Panc1 (cell line): ENCODE measurements at regions not wholly inside any gene's neighbourhood (a gene's known extent, or its start where the extent isn't known, plus 50 kb on each side); places are given as distances from the start of the nearest gene placed in this dataset.

Experiments used
- ATAC-seq: fragments of 200-7000 bp; cut with Tn5 transposase; 2 replicates; pipeline ENCODE4 v1.9.1; 2020; ENCODE audit warnings: mild to moderate bottlenecking, moderate library complexity
- BruUV-seq: library from RNA; stranded (reverse); fragments of 400-500 nt; replicated peaks from 2 replicates; lab custom pipeline; 2021; lab: Mats Ljungman, UMichigan
- CTCF ChIA-PET: fragments of 300-600 bp; sonication (Branson Sonifier 250); formaldehyde crosslinking; loops from one replicate; lab custom pipeline; 2022; ENCODE audit warnings: antibody characterized with exemption; lab: Charles Lee
- POLR2A ChIA-PET: fragments of 300-600 bp; sonication (Branson Sonifier 250); formaldehyde crosslinking; loops from one replicate; lab custom pipeline; 2022; ENCODE audit warnings: antibody characterized with exemption; lab: Charles Lee
- DNase-seq: peaks from one replicate; pipeline ENCODE4 v3.0.0-alpha.2; 2010; ENCODE audit warnings: low read depth, low spot score
- H3K27ac ChIP-seq: 2 replicates; pipeline ENCODE4 v1.5.1; 2011; ENCODE audit warnings: mild to moderate bottlenecking, low read length, inconsistent platforms
- H3K27me3 ChIP-seq: fragments of 200-500 bp; sonication (Bioruptor generic); 2 replicates; pipeline ENCODE4 v1.6.0; 2014; ENCODE audit warnings: low read length, inconsistent platforms; ENCODE audit not compliant: control insufficient read depth, insufficient read depth
- H3K36me3 ChIP-seq: fragments of 200-500 bp; sonication (Bioruptor generic); 2 replicates; pipeline ENCODE4 v1.5.1; 2014; ENCODE audit warnings: inconsistent platforms, mild to moderate bottlenecking, low read length, moderate library complexity; ENCODE audit not compliant: control insufficient read depth, insufficient read depth
- H3K4me1 ChIP-seq: 2 replicates; pipeline ENCODE4 v1.5.1; 2011; ENCODE audit warnings: inconsistent platforms, mild to moderate bottlenecking, low read length, moderate library complexity; ENCODE audit not compliant: control insufficient read depth, insufficient read depth
- H3K4me3 ChIP-seq, 2 experiments: 2 replicates each; pipeline ENCODE4 v1.5.1; 2011 to 2012; ENCODE audit warnings: low read depth in 2 of 2, low read length in 2 of 2, mild to moderate bottlenecking in 2 of 2, inconsistent platforms in 1 of 2, moderate library complexity in 1 of 2
- H3K9me3 ChIP-seq: fragments of 200-500 bp; sonication (Bioruptor generic); 2 replicates; pipeline ENCODE4 v1.5.1; 2014; ENCODE audit warnings: low read depth, mild to moderate bottlenecking, inconsistent platforms, low read length, moderate library complexity; ENCODE audit not compliant: control insufficient read depth, insufficient read depth
- CTCF ChIP-seq: fragments of 450-650 bp; IDR thresholded peaks from 2 replicates; pipeline ENCODE4 v1.5.1; 2017; ENCODE audit warnings: mild to moderate bottlenecking
- POLR2AphosphoS5 ChIP-seq: IDR thresholded peaks from 2 replicates; pipeline ENCODE4 v1.6.1; 2012; ENCODE audit warnings: mild to moderate bottlenecking, low read depth, low read length, moderate library complexity
- REST ChIP-seq, 2 experiments: IDR thresholded peaks; 2 replicates each; pipeline ENCODE4 v1.6.1; 2011 to 2012; ENCODE audit warnings: low read depth in 2 of 2, control low read depth in 1 of 2, low read length in 1 of 2, mild to moderate bottlenecking in 1 of 2, moderate library complexity in 1 of 2; ENCODE audit not compliant: insufficient read depth in 1 of 2
- SIN3A ChIP-seq: IDR thresholded peaks from 2 replicates; pipeline ENCODE4 v1.6.1; 2012; ENCODE audit warnings: low read depth, mild to moderate bottlenecking, low read length, moderate library complexity, borderline replicate concordance; ENCODE audit not compliant: insufficient read depth
- TCF7L2 ChIP-seq: IDR thresholded peaks from 2 replicates; pipeline ENCODE4 v1.6.1; 2011; ENCODE audit warnings: mild to moderate bottlenecking, low read depth, low read length, inconsistent platforms
- in situ Hi-C: cut with HindIII; loops from 2 replicates; pipeline ENCODE4 v1.10.0; 2016; ENCODE audit warnings: low sequenced_read_pairs, low pct_unique_long_range_greater_than_20kb
- intact Hi-C: fragments of 100-400 bp; cut with micrococcal nuclease; formaldehyde crosslinking; loops from one replicate; pipeline ENCODE4 v1.10.0; 2022; ENCODE audit not compliant: unreplicated experiment

- BruUV-seq: no TSS peak
- in situ Hi-C loops (no loop called here), intact Hi-C loops (no loop called here)
- no peaks in the 10 kb centered on the region for H3K27me3 ChIP-seq
- H3K27ac ChIP-seq: no peak overlapping the region
- TF ChIP-seq CTCF (no peak), SIN3A (no peak), TCF7L2 (no peak), POLR2AphosphoS5 (no peak), REST (IDR thresholded peaks at IDR 0.05; ENCODE audit: insufficient read depth in 1 of 2, low read depth in 2 of 2, low read length in 1 of 2) (no peak)
- no peaks in the 10 kb centered on the region for H3K4me1 ChIP-seq
- POLR2A ChIA-PET: no interaction called here
- H3K4me3 ChIP-seq: no peak overlapping the region
- H3K9me3 ChIP-seq: no peaks in the 10 kb centered on the region
- ATAC-seq: no peak
- H3K36me3 ChIP-seq: no peaks in the 10 kb centered on the region
- DNase-seq: no peak
- CTCF ChIA-PET: no interaction called here
Measured at GRCh38 chr4:36919721-36920120, 324.8 kb upstream of the NWD2 start.

- DNase-seq (no peak), ATAC-seq (no peak)
- Histone ChIP-seq H3K9me3 (no peaks in the 10 kb centered on the region), H3K27me3 (no peaks in the 10 kb centered on the region), H3K4me3 (no peak overlapping the region), H3K4me1 (no peaks in the 10 kb centered on the region), H3K27ac (no peak overlapping the region), H3K36me3 (no peaks in the 10 kb centered on the region)
- BruUV-seq: no TSS peak
- in situ Hi-C loops (no loop called here), intact Hi-C loops (no loop called here)
- ChIA-PET POLR2A (no interaction called here), CTCF (no interaction called here)
- no peak for TF ChIP-seq TCF7L2
- TF ChIP-seq SIN3A: no peak
- no peak for TF ChIP-seq POLR2AphosphoS5
- no peak for TF ChIP-seq CTCF
- no peak for TF ChIP-seq REST (IDR thresholded peaks at IDR 0.05; ENCODE audit: insufficient read depth in 1 of 2, low read depth in 2 of 2, low read length in 1 of 2)
Measured at GRCh38 chr4:36921476-36922216, 322.9 kb upstream of the NWD2 start.
